GM13977 (cell line): ENCODE measurements at regions not wholly inside any gene's neighbourhood (a gene's known extent, or its start where the extent isn't known, plus 50 kb on each side); places are given as distances from the start of the nearest gene placed in this dataset.

ENCODE experiments used
- DNase-seq: peaks from one replicate; pipeline ENCODE4 v3.0.0; 2012; ENCODE audit warnings: low spot score
- in situ Hi-C: fragments of 300-500 bp; cut with MboI; formaldehyde crosslinking; loops from one replicate; pipeline ENCODE4 v1.12.0; 2022; ENCODE audit warnings: low sequenced_read_pairs, low pct_unique_long_range_greater_than_20kb, mixed read lengths, inconsistent platforms; ENCODE audit not compliant: unreplicated experiment
- TF ChIP-seq, protein P1 (sequence below): IDR thresholded peaks from 2 replicates; pipeline ENCODE4 v1.5.1; 2012; ENCODE audit warnings: mild to moderate bottlenecking, control low read depth; ENCODE audit not compliant: insufficient read depth; ENCODE audit errors: extremely low read depth, missing control alignments

DNA sequence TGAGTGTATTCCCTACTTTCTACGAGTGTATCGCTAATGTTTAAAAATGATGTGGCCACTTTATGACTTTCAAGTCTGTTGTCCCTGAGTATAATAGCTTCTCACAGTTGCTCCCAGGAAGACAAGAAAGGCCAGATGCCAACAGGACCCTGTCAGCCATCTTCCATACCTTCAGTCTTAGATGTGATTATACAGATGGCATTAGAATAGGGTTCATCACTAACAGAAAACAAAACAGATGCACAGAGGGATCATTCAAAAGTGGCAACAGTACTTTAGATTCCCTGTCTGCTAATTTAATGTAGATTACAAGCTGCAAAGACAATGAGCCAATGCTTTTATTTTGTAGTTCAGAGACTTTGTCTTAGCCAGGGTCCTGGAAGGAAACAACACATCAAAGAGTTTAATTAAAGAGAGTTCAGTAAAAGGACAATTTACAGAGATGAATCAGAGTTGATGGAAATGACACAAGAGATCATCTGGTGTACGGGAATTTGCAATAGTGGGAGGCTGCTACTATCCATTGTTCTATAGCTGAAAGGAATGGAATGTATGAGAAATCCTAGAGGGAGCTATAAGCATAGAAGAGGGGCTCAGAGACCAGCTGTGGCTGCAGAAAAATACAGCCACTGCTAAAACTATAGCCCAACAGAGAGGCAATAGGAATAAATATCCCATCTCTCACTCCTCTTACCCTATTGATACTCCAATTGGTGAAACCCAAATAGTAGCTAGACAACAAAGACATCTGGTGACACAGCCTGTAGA is 393.7 kb upstream of the SMC2 start:
- TF ChIP-seq, protein P1, sequence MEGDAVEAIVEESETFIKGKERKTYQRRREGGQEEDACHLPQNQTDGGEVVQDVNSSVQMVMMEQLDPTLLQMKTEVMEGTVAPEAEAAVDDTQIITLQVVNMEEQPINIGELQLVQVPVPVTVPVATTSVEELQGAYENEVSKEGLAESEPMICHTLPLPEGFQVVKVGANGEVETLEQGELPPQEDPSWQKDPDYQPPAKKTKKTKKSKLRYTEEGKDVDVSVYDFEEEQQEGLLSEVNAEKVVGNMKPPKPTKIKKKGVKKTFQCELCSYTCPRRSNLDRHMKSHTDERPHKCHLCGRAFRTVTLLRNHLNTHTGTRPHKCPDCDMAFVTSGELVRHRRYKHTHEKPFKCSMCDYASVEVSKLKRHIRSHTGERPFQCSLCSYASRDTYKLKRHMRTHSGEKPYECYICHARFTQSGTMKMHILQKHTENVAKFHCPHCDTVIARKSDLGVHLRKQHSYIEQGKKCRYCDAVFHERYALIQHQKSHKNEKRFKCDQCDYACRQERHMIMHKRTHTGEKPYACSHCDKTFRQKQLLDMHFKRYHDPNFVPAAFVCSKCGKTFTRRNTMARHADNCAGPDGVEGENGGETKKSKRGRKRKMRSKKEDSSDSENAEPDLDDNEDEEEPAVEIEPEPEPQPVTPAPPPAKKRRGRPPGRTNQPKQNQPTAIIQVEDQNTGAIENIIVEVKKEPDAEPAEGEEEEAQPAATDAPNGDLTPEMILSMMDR: no peak
- in situ Hi-C loops: no loop called here
- no peak for DNase-seq

DNA sequence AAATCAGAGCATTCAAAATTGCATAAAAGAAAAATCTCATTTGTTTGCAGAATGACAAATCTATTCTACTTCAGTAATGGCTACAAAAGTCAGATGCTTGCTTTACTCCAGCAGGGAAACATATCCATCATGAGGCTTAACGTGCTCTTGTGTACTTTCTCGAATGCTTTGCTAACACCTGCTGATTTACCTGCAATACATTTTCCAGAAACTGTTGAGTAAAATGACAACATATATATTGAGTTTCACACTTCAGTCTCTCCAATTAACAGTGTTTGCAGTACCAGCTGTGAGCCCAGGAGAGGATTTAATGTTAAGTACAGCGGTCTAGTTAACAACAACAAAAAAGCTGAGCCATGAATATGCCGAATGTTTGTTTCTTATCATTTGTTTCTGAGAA is 391.5 kb upstream of the SMC2 start:
- no peak for DNase-seq
- TF ChIP-seq, protein P1: no peak
- in situ Hi-C loops: no loop called here

DNA sequence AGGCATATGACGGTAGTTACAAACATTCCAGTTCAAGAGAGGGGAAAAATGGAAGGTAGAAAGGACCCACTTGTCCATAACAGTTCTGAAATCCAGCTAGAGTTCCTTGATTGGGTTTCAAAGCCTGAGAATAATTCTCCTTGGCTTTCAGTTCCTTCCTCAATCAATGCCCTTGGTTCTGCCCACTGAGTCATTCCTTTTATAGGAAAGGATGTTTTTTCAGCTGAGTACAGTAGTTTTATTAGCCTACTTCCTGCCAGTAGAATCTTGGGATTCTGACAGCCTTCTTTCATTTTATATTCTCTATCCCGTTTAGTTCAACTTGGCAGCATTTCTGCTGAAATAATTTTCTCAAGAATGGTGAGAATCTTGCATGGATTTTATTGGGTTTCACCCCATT is 386.9 kb upstream of the SMC2 start:
- DNase-seq: no peak
- TF ChIP-seq, protein P1: no peak
- in situ Hi-C loops: no loop called here

DNA sequence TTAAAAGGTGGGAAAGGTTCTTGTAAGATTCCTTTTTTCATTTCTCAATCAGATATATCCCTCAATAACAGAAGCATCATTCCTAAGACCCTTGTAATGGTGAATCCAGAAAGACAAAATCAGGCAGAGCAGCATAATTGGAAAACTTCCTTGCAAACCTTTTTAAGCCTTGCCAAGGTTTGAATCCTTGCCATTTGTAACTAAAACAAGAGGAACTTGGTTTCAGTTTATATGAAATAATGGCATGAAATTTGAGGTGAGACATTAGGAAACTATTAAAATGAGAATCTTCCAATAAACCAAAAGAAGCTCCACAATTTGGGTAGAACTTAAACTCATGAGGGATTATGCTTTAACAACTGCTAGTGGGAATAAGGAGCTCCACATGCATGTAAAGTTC is 384.7 kb upstream of the SMC2 start:
- DNase-seq: no peak
- TF ChIP-seq, protein P1: no peak
- in situ Hi-C loops: no loop called here

DNA sequence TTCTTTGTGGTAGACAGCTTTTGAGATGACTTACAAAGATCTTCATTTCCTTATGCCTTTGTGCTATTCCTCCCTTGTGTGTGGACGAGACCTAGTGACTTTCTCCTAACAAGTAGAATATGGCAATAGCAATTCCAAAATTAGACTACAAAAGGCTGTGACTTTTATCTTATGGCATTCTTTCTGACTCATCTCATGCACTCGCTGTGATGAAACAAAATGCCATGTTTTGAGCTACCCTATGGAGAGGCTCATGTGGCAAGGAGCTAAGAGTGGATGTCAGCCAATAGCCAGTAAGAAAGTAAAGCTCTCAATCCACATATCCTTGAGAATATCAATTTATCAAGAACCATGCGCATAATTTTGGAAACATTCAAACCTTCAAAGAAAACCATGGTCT is 380.5 kb upstream of the SMC2 start:
- no peak for DNase-seq
- TF ChIP-seq, protein P1: no peak
- in situ Hi-C loops: no loop called here

DNA sequence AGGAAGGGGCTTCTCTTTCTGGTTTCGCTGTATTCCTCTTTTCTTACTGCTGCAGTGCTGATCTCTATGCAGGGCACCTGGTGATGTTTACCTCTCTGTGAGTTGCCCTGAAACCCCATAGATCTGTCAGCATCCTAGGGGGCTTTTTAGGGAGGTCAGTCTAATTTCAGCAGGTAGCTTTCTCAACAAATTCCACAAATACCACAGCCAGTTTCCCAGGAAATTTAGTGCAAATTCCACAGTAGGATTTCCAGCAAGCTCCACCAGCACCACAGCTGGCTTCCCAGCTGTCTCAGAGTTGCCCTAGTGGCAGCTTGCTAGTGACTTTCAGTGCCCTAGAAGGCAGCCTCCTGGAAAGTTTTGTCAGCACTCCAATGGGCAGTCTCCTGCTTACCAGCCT is 379.1 kb upstream of the SMC2 start:
- TF ChIP-seq, protein P1: no peak
- in situ Hi-C loops: no loop called here
- DNase-seq: no peak
